Erythroblast (primary cell): ENCODE measurements at regions not wholly inside any gene's neighbourhood (a gene's known extent, or its start where the extent isn't known, plus 50 kb on each side); places are given as distances from the start of the nearest gene placed in this dataset.

Source experiments
- DNase-seq, 2 experiments: peaks; one replicate each; lab custom pipeline; 2025; lab: John Stamatoyannopoulos, UW
- GATA1 ChIP-seq: IDR thresholded peaks from 2 replicates; pipeline ENCODE4 v1.6.1; 2011; ENCODE audit warnings: low read depth, mild to moderate bottlenecking, control low read depth, low read length, moderate library complexity
- POLR2A ChIP-seq: IDR thresholded peaks from 2 replicates; pipeline ENCODE4 v1.6.1; 2011; ENCODE audit warnings: mild to moderate bottlenecking, low read length

- no peak for TF ChIP-seq GATA1
- no peak for TF ChIP-seq POLR2A
- no peak for DNase-seq
These were observed 55.1 kb downstream of the KIF4B start for GRCh38 chr5:155068616-155069100.

DNA sequence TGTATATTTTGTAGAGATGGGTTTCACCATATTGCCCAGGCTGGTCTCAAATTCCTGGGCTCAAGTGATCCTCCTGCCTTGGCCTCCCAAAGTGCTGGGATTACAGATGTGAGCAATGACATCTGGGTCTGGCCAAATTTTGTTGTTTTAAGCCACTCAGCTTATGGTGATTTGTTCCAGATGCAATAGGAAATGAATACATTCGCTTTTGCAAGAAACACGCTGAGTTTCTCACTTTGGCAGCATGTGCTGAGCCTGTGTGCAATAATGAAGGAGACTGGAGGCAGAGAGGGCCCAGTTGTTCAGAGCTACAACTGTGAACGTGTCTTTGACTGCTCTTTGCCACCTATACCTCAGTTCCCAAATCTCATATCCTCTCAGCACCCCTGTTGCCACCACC is 56.4 kb downstream of the KIF4B start:
- TF ChIP-seq POLR2A (no peak), GATA1 (no peak)
- DNase-seq = no peak

DNA sequence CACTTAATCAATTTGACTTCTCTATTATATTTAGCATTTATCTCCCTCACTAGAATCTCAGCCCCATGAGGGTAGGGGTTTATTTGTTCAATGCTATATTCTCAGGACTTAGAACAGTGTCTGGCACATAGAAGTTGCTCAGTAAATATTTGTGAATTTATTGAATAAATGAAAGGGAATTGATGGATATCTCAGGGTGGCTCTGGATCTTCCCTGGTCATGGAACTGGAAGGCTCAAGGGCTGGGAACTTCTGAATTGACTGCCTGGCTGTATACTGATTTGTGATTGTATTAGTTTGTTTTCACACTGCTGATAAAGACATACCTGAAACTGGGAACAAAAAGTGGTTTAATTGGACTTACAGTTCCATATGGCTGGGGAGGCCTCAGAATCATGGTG is 57.2 kb downstream of the KIF4B start:
- DNase-seq = no peak
- TF ChIP-seq GATA1 = no peak
- TF ChIP-seq POLR2A = no peak

DNA sequence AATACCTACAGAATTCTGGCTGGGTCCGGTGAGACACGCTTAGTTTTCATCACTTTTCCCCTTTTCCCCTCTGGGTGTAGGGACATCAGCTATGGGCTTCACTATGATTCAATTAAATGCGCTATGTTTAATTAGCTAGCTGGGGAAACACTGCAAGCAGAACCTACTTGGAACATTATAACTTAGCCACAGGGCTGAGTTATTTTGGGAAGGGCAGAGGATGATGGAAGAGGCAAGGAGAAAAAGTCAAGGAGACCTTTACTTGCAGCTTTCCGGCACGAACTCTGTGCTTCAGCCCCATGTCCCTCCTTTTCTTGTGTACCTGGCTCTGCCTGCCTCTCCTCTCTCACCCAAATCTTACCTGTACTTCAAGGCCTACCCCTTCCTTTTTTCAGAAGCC is 62.8 kb downstream of the KIF4B start:
- no peak for TF ChIP-seq GATA1
- DNase-seq = no peak

DNA sequence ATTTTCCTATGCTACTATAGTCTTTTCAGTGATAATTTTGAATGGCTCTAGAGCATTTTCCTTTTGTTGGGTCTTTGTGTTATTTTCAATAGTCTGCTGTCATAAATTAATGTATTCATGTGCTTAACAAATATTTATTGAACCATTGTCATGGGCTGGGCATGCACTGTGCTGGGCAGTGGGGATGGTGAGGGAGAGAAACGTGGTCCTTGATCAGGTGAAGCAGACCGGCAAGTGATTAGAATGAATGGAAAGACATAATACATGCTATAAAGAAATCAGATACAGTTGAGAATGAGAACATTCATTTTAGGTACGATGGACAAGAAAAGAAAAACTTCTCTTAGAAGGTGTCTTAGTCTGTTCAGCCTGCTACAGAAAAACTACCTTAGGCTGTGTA is 66.1 kb downstream of the KIF4B start:
- DNase-seq = no peak
- TF ChIP-seq POLR2A (no peak), GATA1 (no peak)

DNA sequence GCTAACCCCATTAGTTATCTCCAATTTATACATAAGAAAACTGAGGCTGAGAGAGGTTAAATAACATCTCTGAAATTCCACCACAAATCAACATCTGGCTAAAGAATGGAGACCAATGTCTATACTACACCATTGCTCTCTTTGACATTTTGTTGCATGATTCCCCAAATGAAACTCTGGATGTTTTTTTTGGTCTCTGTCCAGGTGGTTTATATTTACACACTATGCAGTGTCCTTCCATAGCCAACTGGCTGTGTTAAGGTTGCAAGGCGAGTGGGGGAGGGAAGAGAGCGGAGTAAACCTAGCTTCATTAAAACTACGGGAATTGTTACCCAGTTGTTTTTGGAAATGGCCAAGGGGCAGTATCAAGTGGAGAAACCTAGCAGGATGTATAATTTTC is 67.2 kb downstream of the KIF4B start:
- DNase-seq = no peak
- no peak for TF ChIP-seq POLR2A
- TF ChIP-seq GATA1 = no peak

GRCh38 chr5:155081618-155082017 is 68.1 kb downstream of the KIF4B start:
- no peak for TF ChIP-seq GATA1
- TF ChIP-seq POLR2A = no peak
- no peak for DNase-seq

- no peak for DNase-seq
- TF ChIP-seq POLR2A = no peak
- TF ChIP-seq GATA1 = no peak
These were observed 68.8 kb downstream of the KIF4B start for GRCh38 chr5:155082401-155082800.

GRCh38 chr5:155085282-155085989 is 71.9 kb downstream of the KIF4B start:
- DNase-seq = no peak
- TF ChIP-seq GATA1 (no peak), POLR2A (no peak)

GRCh38 chr5:155087036-155087435 is 73.5 kb downstream of the KIF4B start:
- TF ChIP-seq GATA1 (no peak), POLR2A (no peak)

GRCh38 chr5:155088811-155089210 is 75.3 kb downstream of the KIF4B start:
- TF ChIP-seq POLR2A = no peak
- TF ChIP-seq GATA1 = no peak
- no peak for DNase-seq

More at GRCh38 chr5:155087036-155087435, 73.5 kb downstream of the KIF4B start:
- DNase-seq = no peak

DNA sequence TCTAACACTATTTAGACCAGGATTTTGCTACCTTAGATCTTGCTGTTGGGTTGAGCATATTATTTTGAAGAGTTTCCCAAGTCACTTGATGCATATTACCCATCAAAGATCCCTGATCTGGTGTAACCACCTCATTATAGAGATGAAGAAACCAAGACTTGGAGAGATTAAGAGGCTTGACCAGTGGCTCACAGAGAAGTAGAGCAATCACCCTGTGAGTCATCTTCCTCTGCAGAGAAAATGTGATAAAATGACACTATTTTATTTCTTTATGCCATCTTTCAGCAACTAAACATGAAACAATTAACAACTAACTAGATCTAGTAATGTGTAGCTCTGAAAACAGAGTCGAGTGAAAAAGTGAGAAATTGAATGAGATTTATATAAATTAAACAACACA is 76.1 kb downstream of the KIF4B start:
- no peak for DNase-seq
- no peak for TF ChIP-seq GATA1
- no peak for TF ChIP-seq POLR2A

DNA sequence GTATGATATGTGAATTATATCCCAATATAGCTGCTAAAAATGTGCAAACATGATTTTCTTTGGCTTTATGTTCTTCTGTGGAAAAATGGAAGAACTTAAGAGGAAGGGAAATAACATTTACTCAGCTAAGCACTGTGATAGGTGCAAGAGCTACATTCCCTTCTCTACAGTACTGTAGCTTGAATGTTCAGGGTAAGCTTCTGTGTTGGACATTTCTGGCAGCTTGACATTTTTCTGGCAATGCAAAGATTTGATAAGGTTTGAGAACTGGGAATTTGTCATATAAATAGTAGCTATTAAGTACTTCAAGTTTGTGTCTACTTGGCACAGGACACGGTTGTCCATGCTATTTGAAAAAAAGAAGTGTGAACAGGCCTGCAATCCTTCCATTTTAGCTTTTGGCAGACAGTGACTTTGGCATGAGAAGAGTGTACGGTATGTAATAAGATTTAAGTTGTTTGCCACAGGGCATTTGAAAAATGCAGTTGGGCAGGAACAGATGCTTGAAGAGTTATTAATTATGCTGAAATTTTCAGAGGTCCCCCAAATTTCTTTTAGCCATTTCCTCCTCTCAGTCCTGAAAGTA is 77.6 kb downstream of the KIF4B start:
- TF ChIP-seq GATA1 (no peak), POLR2A (no peak)
- no peak for DNase-seq

GRCh38 chr5:155091768-155092717 is 78.5 kb downstream of the KIF4B start:
- TF ChIP-seq POLR2A (no peak), GATA1 (no peak)

More at GRCh38 chr5:155091768-155092717, 78.5 kb downstream of the KIF4B start:
- DNase-seq = no peak
